Fibroblast of the conjunctiva (primary cell): ENCODE measurements at regions not wholly inside any gene's neighbourhood (a gene's known extent, or its start where the extent isn't known, plus 50 kb on each side); places are given as distances from the start of the nearest gene placed in this dataset.
"Not testable (repeated sequence)": the region's sequence is repeated elsewhere in the genome, so short reads cannot be mapped to it uniquely, and the experiment has no call there.

Experiments used
- DNase-seq: peaks from one replicate; pipeline ENCODE4 v3.0.0-alpha.2; 2010; ENCODE audit warnings: low read depth

GRCh38 chr14:103267226-103267910 is 66.7 kb upstream of the EIF5 start:
- no peak for DNase-seq

- no peak for DNase-seq
Observed at GRCh38 chr14:103271189-103271588, 62.8 kb upstream of the EIF5 start.

- DNase-seq, result no peak
Observed at GRCh38 chr14:103273145-103273744, 60.8 kb upstream of the EIF5 start.

DNA sequence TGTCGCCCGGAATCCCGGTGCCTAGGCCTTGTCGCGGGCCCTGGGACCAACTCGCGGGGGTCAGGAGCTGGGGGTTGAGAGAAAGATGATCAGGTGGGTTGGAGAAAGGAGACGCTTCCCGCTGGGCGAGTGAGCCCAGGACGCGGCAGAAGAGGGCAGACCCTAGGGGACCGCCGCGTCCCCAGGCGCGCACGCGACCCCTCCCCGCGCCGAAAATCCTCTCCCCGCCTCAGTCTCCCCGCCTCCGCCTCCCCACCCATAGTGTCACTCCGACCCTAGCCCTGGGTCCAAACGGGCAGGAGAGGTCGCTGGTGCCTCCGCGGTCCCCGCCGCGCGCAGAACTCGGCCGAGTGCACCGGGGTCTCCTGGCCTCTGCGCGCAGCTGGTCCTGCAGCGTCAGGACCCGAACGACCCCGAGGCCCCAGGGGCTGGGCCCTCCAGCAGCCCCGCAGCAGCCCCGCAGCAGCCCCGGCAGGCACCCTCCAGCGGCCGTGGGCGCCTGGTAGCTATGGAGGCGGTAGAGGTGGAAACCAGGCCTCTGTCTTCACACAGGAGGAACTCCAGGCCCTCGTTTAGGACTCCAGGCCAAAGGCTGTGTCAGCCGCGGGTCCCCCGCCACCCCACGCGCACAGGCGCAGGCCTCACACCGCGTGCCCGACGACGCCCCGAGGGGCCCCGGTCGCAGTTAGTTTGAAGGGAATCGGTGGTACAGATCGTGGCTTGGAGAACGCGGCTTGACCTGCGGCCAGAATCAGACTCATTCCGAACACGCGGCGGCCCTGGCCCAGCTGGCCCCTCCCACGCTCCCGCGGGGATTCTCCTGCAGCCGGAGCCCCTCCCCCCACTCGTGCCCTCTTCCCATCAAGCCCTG is 60.1 kb upstream of the EIF5 start:
- DNase-seq, result no peak

DNA sequence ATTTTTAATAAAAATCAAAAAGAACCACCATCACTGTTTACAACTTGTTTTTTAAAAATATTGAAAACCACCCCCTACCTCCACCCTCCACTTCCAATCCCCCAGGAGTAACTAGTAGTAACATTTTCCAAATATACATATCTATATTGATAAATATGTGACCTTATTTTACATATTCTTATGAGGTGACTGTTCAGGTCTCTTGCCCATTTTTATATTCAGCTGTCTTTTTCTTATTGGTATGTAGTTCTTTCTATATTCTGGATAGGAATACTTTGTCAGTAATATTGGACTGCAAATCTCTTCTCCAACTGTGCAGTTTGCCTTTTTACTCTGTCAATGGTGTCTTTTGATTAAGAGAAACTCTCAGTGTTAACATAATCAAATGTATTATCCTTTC is 59.0 kb upstream of the EIF5 start:
- DNase-seq, result no peak

GRCh38 chr14:103277931-103278330 is 56.1 kb upstream of the EIF5 start:
- no peak for DNase-seq

- no peak for DNase-seq
Observed at GRCh38 chr14:103279142-103280025, 54.7 kb upstream of the EIF5 start.

DNA sequence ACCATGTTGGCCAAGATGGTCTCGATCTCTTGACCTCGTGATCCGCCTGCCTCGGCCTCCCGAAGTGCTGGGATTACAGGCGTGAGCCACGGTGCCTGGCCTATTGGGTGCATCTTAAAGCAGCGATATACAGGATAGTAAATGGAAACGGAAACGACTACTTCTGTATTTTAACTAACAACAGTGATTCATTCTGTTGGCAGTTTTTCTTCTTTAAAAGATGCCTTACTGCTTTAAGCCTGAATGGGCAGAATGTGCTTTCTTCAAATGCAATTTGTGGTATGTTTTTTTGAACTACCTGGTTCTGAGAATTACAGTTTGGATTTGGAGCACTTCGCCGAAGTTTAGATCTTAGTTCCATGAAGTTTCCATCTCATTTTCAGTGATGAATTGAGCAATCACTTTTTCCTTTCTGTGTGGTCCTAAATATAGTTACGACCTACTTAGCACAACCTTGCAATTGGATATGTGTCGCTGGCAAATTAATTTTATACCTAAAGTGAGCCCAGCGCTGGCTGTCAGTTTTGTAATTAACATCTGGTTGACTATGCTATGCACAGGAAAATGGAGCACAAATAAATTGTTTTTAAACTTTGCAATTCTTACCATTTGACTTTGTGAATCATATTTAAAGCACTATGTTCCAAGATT is 53.6 kb upstream of the EIF5 start:
- no peak for DNase-seq

DNA sequence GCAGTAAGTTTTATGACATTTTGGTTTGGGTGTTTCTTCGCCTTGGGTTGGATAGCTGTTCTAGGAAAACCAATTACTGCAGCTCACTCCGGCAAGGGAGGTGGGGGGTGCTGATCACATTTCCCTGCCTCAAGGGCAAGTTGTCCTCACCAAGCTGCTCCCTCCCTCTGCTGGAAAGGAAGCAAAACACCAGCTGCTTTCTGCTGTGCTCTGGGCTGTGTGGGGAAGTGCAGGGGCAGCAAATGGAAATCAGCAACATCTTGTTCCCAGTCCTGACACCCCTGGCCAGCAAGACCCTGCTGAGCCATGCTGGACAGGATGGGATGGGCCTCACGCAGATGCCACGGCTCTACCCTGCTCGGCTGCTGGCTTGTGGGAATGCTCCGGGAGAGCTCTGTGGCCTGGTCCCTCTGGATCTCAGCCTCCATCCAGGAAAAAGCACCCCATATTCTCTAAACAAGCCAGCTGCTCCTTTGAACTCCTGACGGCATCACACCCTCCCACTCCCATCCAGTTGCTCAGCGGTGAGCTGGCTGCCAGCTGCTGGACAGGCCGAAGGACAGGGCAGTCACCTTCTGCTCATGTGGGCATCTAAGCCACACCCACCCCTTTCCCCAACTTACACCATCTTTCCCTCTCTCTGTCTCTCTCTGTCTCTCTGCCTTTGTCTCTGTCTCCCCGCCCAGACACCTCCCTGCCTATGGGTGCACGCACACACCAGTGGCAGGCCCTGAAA is 52.4 kb upstream of the EIF5 start:
- DNase-seq, result peak; percentile 21

GRCh38 chr14:103282309-103282708 is 51.7 kb upstream of the EIF5 start:
- not testable (repeated sequence) for DNase-seq

DNA sequence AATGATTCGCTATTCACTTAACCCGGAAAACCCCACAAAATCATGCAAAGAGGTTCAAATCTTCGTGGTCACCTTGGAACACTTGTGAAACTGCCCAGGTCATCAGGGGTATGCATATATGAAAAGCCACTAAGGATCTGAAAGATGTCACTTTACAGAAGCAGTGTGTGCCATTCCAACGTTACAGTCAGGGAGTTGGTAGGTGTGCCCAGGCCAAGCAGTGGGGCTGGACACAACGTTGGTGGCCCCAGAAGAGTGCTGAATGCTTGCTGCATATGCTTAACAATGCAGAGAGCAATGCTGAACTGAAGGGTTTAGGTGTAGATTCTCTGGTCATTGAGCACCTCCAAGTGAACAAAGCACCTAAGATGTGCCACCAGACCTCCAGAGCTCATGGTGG is 51.1 kb upstream of the EIF5 start:
- DNase-seq, result no peak

DNA sequence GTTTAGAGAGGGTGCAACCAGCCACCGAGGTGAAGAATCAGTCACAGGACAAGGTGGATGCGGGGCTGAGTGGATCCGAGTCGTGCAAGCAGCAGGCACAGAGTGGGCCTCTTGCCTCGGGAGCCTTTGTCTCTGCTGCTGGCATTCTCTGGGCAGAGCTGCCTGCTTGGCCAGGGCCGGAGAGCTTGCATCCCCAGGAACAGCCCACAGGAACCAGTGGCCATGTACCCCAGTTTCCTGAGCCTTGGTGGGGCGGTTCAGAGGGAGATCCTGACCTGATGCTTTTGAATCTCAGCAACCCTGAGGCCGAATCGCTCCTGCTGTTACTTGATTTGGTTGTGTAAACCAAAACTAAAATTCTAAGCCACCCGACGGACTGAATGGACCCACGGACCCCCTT is 50.1 kb upstream of the EIF5 start:
- DNase-seq, result no peak
